ENCODE measurements at regions not wholly inside any gene's neighbourhood (a gene's known extent, or its start where the extent isn't known, plus 50 kb on each side); places are given as distances from the start of the nearest gene placed in this dataset.

GRCh38 chr12:75714462-75715322 is 203.3 kb upstream of the KRR1 start:
- no peak for FAIRE-seq

GRCh38 chr12:75713434-75713833 is 202.0 kb upstream of the KRR1 start:
- no peak for FAIRE-seq
- no peak for DNase-seq (ENCODE audit: low spot score in 2 of 2)

More at GRCh38 chr12:75714462-75715322, 203.3 kb upstream of the KRR1 start:
- DNase-seq (ENCODE audit: low spot score in 2 of 2): no peak

- FAIRE-seq (no peak), DNase-seq (ENCODE audit: low spot score in 2 of 2) (no peak)
These were observed 200.8 kb upstream of the KRR1 start for GRCh38 chr12:75712223-75712622.

GRCh38 chr12:75711271-75711670 is 199.9 kb upstream of the KRR1 start:
- FAIRE-seq: no peak
- no peak for DNase-seq (ENCODE audit: low spot score in 2 of 2)

- DNase-seq (ENCODE audit: low spot score in 2 of 2) (no peak), FAIRE-seq (no peak)
These were observed 199.1 kb upstream of the KRR1 start for GRCh38 chr12:75710361-75711069.

GRCh38 chr12:75709503-75709902 is 198.1 kb upstream of the KRR1 start:
- FAIRE-seq: no peak
- DNase-seq (ENCODE audit: low spot score in 2 of 2): no peak

- no peak for FAIRE-seq
- no peak for DNase-seq (ENCODE audit: low spot score in 2 of 2)
These were observed 197.4 kb upstream of the KRR1 start for GRCh38 chr12:75708802-75709201.

GRCh38 chr12:75707983-75708382 is 196.6 kb upstream of the KRR1 start:
- DNase-seq (ENCODE audit: low spot score in 2 of 2) (no peak), FAIRE-seq (no peak)

- no peak for DNase-seq (ENCODE audit: low spot score in 2 of 2)
- no peak for FAIRE-seq
These were observed 195.6 kb upstream of the KRR1 start for GRCh38 chr12:75706786-75707605.

GRCh38 chr12:75705749-75706711 is 194.6 kb upstream of the KRR1 start:
- FAIRE-seq: no peak
- DNase-seq (ENCODE audit: low spot score in 2 of 2): no peak

- no peak for DNase-seq (ENCODE audit: low spot score in 2 of 2)
- FAIRE-seq: no peak
These were observed 193.3 kb upstream of the KRR1 start for GRCh38 chr12:75704664-75705063.

GRCh38 chr12:75704208-75704607 is 192.8 kb upstream of the KRR1 start:
- DNase-seq (ENCODE audit: low spot score in 2 of 2) (no peak), FAIRE-seq (no peak)

- FAIRE-seq: no peak
- DNase-seq (ENCODE audit: low spot score in 2 of 2): no peak
These were observed 191.7 kb upstream of the KRR1 start for GRCh38 chr12:75703131-75703530.

- FAIRE-seq (no peak), DNase-seq (ENCODE audit: low spot score in 2 of 2) (no peak)
These were observed 191.2 kb upstream of the KRR1 start for GRCh38 chr12:75702477-75703093.

GRCh38 chr12:75701859-75702258 is 190.4 kb upstream of the KRR1 start:
- FAIRE-seq (no peak), DNase-seq (ENCODE audit: low spot score in 2 of 2) (no peak)

GRCh38 chr12:75699728-75700496 is 188.5 kb upstream of the KRR1 start:
- FAIRE-seq: no peak
- no peak for DNase-seq (ENCODE audit: low spot score in 2 of 2)

- FAIRE-seq: no peak
- DNase-seq (ENCODE audit: low spot score in 2 of 2): no peak
These were observed 187.8 kb upstream of the KRR1 start for GRCh38 chr12:75699251-75699650.

- DNase-seq (ENCODE audit: low spot score in 2 of 2): no peak
- no peak for FAIRE-seq
These were observed 186.6 kb upstream of the KRR1 start for GRCh38 chr12:75698052-75698451.

GRCh38 chr12:75695926-75696325 is 184.5 kb upstream of the KRR1 start:
- FAIRE-seq: no peak
- no peak for DNase-seq (ENCODE audit: low spot score in 2 of 2)
